ENCODE measurements at regions not wholly inside any gene's neighbourhood (a gene's known extent, or its start where the extent isn't known, plus 50 kb on each side); places are given as distances from the start of the nearest gene placed in this dataset.

- TF ChIP-seq ZNF592 (IDR thresholded peaks at IDR 0.05) (no peak), BCL11A (IDR thresholded peaks at IDR 0.05; ENCODE audit: low read depth, low read length) (no peak), TBL1XR1 (IDR thresholded peaks at IDR 0.05; ENCODE audit: low read depth, low read length) (no peak), WRNIP1 (IDR thresholded peaks at IDR 0.05; ENCODE audit: borderline replicate concordance, low read depth, low read length) (no peak), IRF5 (IDR thresholded peaks at IDR 0.05; ENCODE audit: borderline replicate concordance) (no peak), TAF1 (IDR thresholded peaks at IDR 0.05; ENCODE audit: borderline replicate concordance, low read depth, low read length) (no peak), ZBTB33 (IDR thresholded peaks at IDR 0.05) (no peak), ZZZ3 (IDR thresholded peaks at IDR 0.05; ENCODE audit: control insufficient read depth, insufficient read length, low read depth) (no peak), RUNX3 (IDR thresholded peaks at IDR 0.05; ENCODE audit: low read length) (no peak)
- TF ChIP-seq, protein P1, sequence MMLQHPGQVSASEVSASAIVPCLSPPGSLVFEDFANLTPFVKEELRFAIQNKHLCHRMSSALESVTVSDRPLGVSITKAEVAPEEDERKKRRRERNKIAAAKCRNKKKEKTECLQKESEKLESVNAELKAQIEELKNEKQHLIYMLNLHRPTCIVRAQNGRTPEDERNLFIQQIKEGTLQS (IDR thresholded peaks at IDR 0.05; ENCODE audit: borderline replicate concordance, extremely low read depth, low read depth, low read length), result no peak
- TF ChIP-seq, protein P2, sequence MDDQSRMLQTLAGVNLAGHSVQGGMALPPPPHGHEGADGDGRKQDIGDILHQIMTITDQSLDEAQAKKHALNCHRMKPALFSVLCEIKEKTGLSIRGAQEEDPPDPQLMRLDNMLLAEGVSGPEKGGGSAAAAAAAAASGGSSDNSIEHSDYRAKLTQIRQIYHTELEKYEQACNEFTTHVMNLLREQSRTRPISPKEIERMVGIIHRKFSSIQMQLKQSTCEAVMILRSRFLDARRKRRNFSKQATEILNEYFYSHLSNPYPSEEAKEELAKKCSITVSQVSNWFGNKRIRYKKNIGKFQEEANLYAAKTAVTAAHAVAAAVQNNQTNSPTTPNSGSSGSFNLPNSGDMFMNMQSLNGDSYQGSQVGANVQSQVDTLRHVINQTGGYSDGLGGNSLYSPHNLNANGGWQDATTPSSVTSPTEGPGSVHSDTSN (IDR thresholded peaks at IDR 0.05; ENCODE audit: insufficient replicate concordance, low read depth, low read length), result no peak
Measured at GRCh38 chr12:124393831-124394230, 98.9 kb downstream of the RFLNA start (continued).

Data from GM12878 (cell line).